Activated CD8-positive, alpha-beta T cell treated with anti-CD3 and anti-CD28 coated beads, Interleukin-2, amount 10 ng/mL, durations not matched to agents 7 days and 5 days (primary cell): ENCODE measurements at regions not wholly inside any gene's neighbourhood (a gene's known extent, or its start where the extent isn't known, plus 50 kb on each side); places are given as distances from the start of the nearest gene placed in this dataset.
"Not testable (repeated sequence)": the region's sequence is repeated elsewhere in the genome, so short reads cannot be mapped to it uniquely, and the experiment has no call there.

Source experiments
- ATAC-seq: fragments of 150-1000 bp; cut with Tn5 transposase; one replicate; pipeline ENCODE4 v1.10.0; 2021; ENCODE audit warnings: moderate library complexity
- CTCF ChIA-PET: fragments of 350-600 bp; sonication (Branson Sonifier 250); formaldehyde crosslinking; loops from one replicate; lab custom pipeline; 2021; ENCODE audit warnings: antibody characterized with exemption; lab: Charles Lee
- POLR2A ChIA-PET: fragments of 350-600 bp; sonication (Branson Sonifier 250); formaldehyde crosslinking; loops from one replicate; lab custom pipeline; 2021; ENCODE audit warnings: antibody characterized with exemption; lab: Charles Lee
- DNase-seq: peaks from one replicate; pipeline ENCODE4 v3.0.0-alpha.2; 2020
- H3K27ac Mint-ChIP-seq: one replicate; pipeline ENCODE4 v1.8.0; 2021; ENCODE audit warnings: mild to moderate bottlenecking, mixed read lengths
- H3K27me3 Mint-ChIP-seq: one replicate; pipeline ENCODE4 v1.8.0; 2021; ENCODE audit warnings: low read depth, mixed read lengths
- H3K36me3 Mint-ChIP-seq: one replicate; pipeline ENCODE4 v1.8.0; 2021; ENCODE audit warnings: low read depth, mixed read lengths
- H3K4me1 Mint-ChIP-seq: one replicate; pipeline ENCODE4 v1.8.0; 2021; ENCODE audit warnings: low read depth, mixed read lengths
- H3K4me3 Mint-ChIP-seq: one replicate; pipeline ENCODE4 v1.8.0; 2021; ENCODE audit warnings: mild to moderate bottlenecking, mixed read lengths
- H3K9me3 Mint-ChIP-seq: one replicate; pipeline ENCODE4 v1.8.0; 2022; ENCODE audit warnings: mixed read lengths; ENCODE audit not compliant: insufficient read depth

DNA sequence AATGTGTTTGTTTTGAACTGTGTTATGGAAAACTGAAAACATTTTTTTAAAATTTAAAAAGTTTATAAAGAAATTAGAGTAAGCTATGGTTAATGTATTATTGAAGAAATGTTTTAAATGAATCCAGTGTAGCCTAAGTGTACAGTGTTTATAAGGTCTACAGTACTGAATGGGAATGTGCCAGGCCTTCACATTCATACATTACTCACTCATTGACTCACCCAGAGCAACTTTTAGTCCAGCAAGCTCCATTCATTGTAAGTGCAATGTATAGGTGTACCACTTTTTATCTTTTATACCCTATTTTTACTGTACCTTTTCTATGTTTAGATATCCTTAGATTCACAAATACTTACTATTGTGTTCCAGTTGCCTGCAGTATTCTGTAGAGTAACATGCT is 215.1 kb upstream of the THUMPD2 start:
- ATAC-seq, result no peak
- no peaks in the 10 kb centered on the region for H3K36me3 Mint-ChIP-seq

DNA sequence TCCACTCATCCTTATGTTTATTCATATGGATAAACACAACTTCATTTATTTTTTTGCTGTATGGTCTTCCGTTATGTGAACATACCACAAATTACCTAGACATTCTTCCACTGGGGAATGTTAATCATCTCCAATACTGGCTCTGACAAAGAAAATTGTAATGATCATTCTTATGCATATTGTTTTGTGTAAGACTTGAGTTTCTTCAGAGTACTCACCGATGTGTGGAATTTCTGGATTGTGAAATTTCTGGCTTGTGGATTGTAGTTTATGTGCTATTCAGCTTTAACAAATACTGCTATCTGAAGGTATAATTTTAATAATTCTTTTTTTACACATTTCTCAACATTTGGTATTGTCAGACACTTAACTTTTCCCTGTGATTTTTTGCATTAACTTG is 212.2 kb upstream of the THUMPD2 start:
- H3K27me3 Mint-ChIP-seq, result no peaks in the 10 kb centered on the region
- CTCF ChIA-PET, result no interaction called here
- no peaks in the 10 kb centered on the region for H3K36me3 Mint-ChIP-seq
- no peak overlapping the region for H3K27ac Mint-ChIP-seq
- H3K4me1 Mint-ChIP-seq, result peaks cover 10% of the 10 kb centered on the region
- ATAC-seq, result no peak
- POLR2A ChIA-PET, result no interaction called here
- H3K9me3 Mint-ChIP-seq, result peaks cover 4% of the 10 kb centered on the region
- DNase-seq, result no peak
- no peak overlapping the region for H3K4me3 Mint-ChIP-seq

More for the DNA sequence above, 215.1 kb upstream of the THUMPD2 start:
- ChIA-PET CTCF (no interaction called here), POLR2A (no interaction called here)
- Mint-ChIP-seq H3K27me3 (no peaks in the 10 kb centered on the region), H3K9me3 (peaks cover 4% of the 10 kb centered on the region), H3K4me1 (peaks cover 15% of the 10 kb centered on the region), H3K4me3 (no peak overlapping the region), H3K27ac (no peak overlapping the region)
- DNase-seq, result no peak

DNA sequence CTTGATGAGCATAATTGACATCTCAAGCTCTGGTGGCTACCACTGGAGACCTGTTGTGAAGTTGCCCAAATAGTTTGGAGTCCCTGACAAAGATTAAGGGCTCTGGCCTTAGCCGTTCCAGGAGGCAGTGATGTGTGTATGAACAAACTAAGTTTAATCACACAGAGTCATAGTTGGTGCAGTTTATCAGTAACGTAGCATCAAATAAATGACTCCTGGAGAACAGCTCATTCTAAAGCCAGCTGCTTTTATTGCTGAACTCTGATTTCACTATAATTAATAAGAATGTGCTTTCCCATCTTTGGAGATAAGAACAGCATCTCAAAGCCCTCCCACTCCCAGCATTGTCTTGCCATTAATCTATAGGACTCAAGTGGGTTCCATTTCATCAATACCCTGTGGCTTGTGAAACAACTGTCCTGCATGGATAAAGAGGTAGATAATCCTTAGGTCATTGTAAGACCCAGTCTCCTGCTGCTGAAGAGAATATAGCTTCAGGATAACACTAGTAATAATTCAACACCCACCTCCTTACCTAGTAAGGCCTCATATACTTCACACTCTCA is 211.4 kb upstream of the THUMPD2 start:
- no peak overlapping the region for H3K27ac Mint-ChIP-seq
- peaks cover 4% of the 10 kb centered on the region for H3K4me1 Mint-ChIP-seq
- no peak for DNase-seq
- no peaks in the 10 kb centered on the region for H3K36me3 Mint-ChIP-seq
- ChIA-PET CTCF (no interaction called here), POLR2A (no interaction called here)
- no peaks in the 10 kb centered on the region for H3K27me3 Mint-ChIP-seq
- ATAC-seq, result no peak
- H3K4me3 Mint-ChIP-seq, result no peak overlapping the region
- H3K9me3 Mint-ChIP-seq, result no peaks in the 10 kb centered on the region

DNA sequence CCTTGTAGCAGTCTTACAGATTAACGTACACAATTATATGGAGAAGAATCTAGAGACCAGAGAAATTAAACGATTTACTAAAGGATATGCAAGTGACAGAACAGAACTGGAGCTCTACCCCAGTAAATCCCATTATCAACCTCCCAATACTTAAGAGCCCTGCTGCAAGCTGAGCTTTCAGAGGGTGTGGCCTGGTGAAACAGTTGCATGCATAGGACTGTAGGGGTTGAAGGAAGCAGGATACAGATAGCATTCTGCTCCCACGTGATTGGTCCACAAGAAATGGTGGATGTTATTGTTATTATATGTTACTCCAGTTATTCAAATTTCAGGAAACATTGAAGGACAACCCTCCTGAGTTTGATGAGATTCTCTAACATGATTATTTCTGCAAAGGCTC is 210.8 kb upstream of the THUMPD2 start:
- ATAC-seq (no peak), DNase-seq (no peak)
- Mint-ChIP-seq H3K27ac (no peak overlapping the region), H3K4me1 (peaks cover 2% of the 10 kb centered on the region), H3K36me3 (no peaks in the 10 kb centered on the region), H3K9me3 (no peaks in the 10 kb centered on the region), H3K27me3 (no peaks in the 10 kb centered on the region), H3K4me3 (no peak overlapping the region)
- POLR2A ChIA-PET, result no interaction called here
- CTCF ChIA-PET, result no interaction called here

DNA sequence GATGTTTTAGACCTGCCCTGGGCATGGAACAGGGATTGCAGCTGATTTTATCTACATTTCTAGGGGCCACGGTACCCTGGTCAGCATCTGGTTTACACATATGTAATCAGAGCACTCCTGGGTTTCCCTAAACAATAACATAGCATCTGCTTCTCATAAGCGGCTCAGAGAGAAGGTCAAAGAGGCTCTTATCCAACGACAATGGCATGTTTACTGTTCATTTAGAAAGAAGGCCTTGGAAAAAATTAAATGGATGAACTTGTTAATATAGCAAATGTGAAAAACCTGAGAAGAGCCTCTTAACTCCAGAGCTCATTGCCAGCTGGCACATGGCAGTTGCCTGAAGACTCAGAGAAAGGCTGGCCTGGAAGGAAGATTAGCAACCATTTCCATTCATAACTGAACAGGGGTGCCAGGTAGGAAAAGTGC is 202.8 kb upstream of the THUMPD2 start:
- Mint-ChIP-seq H3K9me3 (no peaks in the 10 kb centered on the region), H3K27me3 (no peaks in the 10 kb centered on the region), H3K4me1 (no peaks in the 10 kb centered on the region), H3K27ac (no peak overlapping the region), H3K36me3 (peaks cover 3% of the 10 kb centered on the region), H3K4me3 (no peak overlapping the region)
- ChIA-PET CTCF (no interaction called here), POLR2A (no interaction called here)
- no peak for DNase-seq
- no peak for ATAC-seq

DNA sequence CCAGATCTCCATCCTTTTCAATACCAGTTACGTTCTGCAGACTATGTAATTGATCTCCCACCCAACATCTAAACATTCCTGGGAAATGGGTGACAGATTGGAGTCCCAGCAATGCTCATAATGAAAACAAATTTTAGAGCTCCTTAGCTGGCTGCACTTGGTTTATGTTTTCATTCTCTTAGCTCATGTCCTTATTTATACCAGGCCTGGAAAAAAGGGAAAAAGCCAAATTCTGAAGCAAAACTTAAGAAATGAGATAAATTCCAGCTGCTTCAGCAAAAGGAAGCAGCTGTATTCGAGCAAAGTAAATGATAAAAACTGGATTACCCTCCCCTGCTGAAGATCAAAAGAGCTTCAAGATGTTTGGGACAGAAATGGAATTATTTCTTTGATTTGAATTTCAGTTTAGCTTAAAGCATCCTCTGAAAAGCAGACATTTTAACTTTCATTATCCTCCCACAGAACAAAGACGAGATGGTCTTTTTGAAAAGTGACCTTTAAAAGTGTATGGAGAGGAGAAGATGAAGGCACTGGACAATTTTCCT is 196.5 kb upstream of the THUMPD2 start:
- no peaks in the 10 kb centered on the region for H3K27me3 Mint-ChIP-seq
- no peaks in the 10 kb centered on the region for H3K36me3 Mint-ChIP-seq

DNA sequence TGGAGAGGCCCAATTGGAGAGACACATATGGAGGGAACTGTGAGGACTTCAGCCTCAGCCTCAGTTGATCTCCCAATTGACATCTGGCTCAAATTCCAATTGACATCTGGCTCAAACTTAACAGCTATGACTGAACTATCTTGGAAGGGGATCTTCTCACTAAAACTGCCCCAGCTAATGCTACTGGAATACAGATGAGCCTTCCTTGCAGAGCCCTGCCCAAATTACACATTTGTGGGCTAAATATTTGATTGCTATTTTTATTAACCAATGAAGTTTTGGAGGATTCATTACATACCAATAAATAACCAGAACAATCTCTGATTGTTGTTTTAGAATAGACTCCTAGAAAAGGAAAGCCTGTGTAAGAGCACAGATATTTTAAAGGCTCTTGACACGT is 189.0 kb upstream of the THUMPD2 start:
- H3K36me3 Mint-ChIP-seq, result no peaks in the 10 kb centered on the region
- ATAC-seq (no peak), DNase-seq (no peak)
- H3K9me3 Mint-ChIP-seq, result no peaks in the 10 kb centered on the region
- H3K27me3 Mint-ChIP-seq, result no peaks in the 10 kb centered on the region
- no peak overlapping the region for H3K4me3 Mint-ChIP-seq
- POLR2A ChIA-PET, result no interaction called here
- H3K4me1 Mint-ChIP-seq, result peaks cover 2% of the 10 kb centered on the region
- CTCF ChIA-PET, result no interaction called here
- H3K27ac Mint-ChIP-seq, result no peak overlapping the region

More for the DNA sequence above, 196.5 kb upstream of the THUMPD2 start:
- peaks cover 5% of the 10 kb centered on the region for H3K9me3 Mint-ChIP-seq
- no peak overlapping the region for H3K4me3 Mint-ChIP-seq
- CTCF ChIA-PET, result no interaction called here
- H3K27ac Mint-ChIP-seq, result no peak overlapping the region
- peaks cover 2% of the 10 kb centered on the region for H3K4me1 Mint-ChIP-seq
- ATAC-seq (no peak), DNase-seq (no peak)
- POLR2A ChIA-PET, result no interaction called here

DNA sequence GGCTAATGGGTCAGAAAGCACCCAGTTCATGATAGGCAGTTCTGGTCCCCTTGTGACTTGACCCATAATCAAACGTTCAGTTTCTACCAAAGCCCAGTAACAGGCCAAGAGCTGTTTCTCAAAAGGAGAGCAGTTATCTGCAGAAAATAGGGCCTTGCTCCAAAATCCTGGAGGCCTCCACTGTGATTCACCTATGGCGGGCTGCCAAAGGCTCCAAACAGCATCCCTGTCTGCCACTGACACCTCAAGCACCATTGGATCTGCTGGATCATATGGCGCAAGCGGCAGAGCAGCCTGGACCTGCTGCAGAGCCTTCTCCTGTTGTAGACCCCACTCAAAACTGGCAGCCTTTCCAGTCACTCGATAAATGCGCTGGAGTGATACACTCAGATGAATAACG is 181.6 kb upstream of the THUMPD2 start:
- H3K4me3 Mint-ChIP-seq, H3K36me3 Mint-ChIP-seq, H3K27ac Mint-ChIP-seq, POLR2A ChIA-PET, H3K27me3 Mint-ChIP-seq, ATAC-seq, CTCF ChIA-PET, H3K9me3 Mint-ChIP-seq, H3K4me1 Mint-ChIP-seq, DNase-seq: not testable (repeated sequence)

DNA sequence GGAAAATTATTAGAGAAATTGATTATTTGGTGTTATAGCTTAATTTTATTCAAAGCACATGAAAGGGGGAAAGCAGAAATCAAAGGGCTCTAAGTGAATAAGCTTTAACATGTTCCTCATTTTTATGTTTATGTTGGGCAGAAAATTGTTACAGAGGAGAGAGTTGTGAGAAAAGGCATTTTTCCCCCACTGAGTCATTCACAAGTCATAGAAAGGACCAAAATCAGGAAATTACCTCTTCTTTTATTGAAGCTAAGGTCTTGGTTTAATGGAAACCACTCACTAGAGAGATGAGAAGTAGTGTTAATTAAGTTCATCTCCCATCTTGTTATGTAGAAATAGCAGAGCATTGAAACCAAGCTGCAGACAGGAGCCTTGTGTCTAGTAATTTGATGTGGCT is 175.3 kb upstream of the THUMPD2 start:
- ChIA-PET CTCF (no interaction called here), POLR2A (no interaction called here)
- Mint-ChIP-seq H3K36me3 (no peaks in the 10 kb centered on the region), H3K4me3 (no peak overlapping the region), H3K9me3 (no peaks in the 10 kb centered on the region), H3K27ac (no peak overlapping the region), H3K27me3 (no peaks in the 10 kb centered on the region), H3K4me1 (no peaks in the 10 kb centered on the region)
- DNase-seq (no peak), ATAC-seq (no peak)

DNA sequence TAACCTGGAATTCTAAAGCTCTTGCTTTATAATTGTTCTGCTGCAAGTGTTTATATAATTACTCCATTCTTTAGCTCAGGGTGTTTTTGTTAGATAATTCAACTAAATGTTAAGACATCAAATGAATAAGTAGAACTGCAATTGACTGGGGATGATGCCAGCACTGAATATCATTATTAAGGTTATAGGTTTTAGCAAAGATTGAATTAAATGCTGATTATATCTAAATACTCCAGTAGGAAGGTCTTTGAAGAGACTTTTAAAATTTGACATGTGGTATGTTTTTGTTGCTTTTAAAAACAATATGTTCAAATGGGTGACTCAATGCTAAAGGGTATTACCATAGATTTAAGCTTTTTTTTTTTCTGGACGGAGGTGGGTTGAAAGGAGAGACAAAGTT is 170.1 kb upstream of the THUMPD2 start:
- Mint-ChIP-seq H3K27me3 (no peaks in the 10 kb centered on the region), H3K36me3 (no peaks in the 10 kb centered on the region)
- CTCF ChIA-PET, result interaction anchor here (1.2 kb wide), 1 partner anchor 36 kb away, joined by 3 read pairs; no protein-coding TSS in a partner anchor

DNA sequence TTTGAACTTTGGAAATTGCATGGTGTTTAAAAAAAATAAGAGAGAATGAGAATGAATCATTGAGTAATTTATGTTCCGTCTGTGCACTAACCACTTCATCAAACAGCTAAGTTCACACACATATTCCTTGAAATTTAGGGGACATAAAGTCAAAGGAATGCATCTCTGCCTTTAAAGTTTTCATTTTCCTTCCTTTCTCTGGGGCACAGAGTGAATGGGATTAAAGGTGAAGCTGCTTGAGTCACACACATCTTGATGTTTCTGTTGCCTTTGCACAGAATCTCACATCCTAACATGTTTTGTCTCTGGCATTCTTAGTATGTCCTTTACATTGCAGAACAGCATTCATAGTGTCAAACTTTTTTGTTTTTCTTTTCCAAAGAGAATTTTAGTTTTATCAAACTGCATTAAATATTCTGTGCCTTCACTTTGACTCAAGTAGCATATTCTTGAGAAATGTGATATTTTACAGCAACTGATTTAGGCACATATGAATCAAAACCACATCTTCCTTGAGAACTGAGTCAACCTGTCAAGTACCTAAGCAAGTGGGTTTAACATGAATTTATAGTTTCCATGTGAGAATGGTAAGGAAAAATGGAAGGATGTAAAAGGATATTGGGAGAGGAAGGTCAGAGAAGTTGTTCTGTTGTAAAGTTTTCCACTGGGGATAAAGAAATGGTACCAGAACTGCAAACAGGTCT is 169.1 kb upstream of the THUMPD2 start:
- no peak overlapping the region for H3K4me3 Mint-ChIP-seq
- no peaks in the 10 kb centered on the region for H3K9me3 Mint-ChIP-seq
- DNase-seq, result no peak
- peaks cover 13% of the 10 kb centered on the region for H3K4me1 Mint-ChIP-seq
- no peak for ATAC-seq
- H3K27ac Mint-ChIP-seq, result no peak overlapping the region
- ChIA-PET POLR2A (no interaction called here), CTCF (interaction anchor here (1.2 kb wide), 1 partner anchor 35 kb away, joined by 3 read pairs; no protein-coding TSS in a partner anchor)
- H3K36me3 Mint-ChIP-seq, result peaks cover under 1% of the 10 kb centered on the region
- H3K27me3 Mint-ChIP-seq, result no peaks in the 10 kb centered on the region

More for the DNA sequence above, 170.1 kb upstream of the THUMPD2 start:
- H3K4me3 Mint-ChIP-seq, result no peak overlapping the region
- H3K9me3 Mint-ChIP-seq, result no peaks in the 10 kb centered on the region
- no peak overlapping the region for H3K27ac Mint-ChIP-seq
- peaks cover 11% of the 10 kb centered on the region for H3K4me1 Mint-ChIP-seq
- POLR2A ChIA-PET, result no interaction called here
- DNase-seq, result no peak
- no peak for ATAC-seq

DNA sequence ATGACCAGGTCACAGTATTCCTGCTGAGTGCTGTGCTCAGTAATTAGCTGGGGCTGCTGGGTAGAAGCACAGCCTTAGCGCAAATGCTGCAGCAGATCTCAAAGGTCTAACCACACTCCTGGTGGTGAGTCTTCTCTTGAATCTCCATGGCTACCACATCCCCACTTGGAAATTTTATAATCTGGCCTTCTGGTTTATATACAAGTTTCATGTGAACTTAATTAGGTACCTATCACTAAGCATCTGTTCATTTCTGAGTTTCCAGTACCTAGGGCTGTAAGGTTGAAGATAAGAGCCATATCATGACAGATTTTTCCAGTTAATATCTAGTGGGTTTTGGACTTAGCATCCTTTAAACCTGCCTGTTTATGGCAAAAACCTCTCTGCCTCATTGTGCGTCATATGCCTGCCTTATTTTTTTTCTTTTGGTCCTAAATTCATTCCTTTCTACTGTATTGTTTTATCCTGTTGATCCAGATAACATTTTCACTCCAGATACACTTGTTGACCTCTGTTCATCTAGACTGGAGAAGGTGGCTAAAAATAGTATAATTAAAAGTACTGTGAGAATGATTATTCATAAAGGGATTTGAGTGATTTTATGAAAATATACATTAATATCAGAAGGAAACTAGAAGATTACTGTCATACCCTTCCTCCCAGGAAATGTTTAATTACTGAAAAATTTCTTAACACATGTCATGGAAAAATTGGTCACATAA is 168.4 kb upstream of the THUMPD2 start:
- ATAC-seq, result no peak
- no peak overlapping the region for H3K27ac Mint-ChIP-seq
- peaks cover 16% of the 10 kb centered on the region for H3K4me1 Mint-ChIP-seq
- DNase-seq, result no peak
- ChIA-PET POLR2A (no interaction called here), CTCF (no interaction called here)
- peaks cover 3% of the 10 kb centered on the region for H3K36me3 Mint-ChIP-seq
- H3K9me3 Mint-ChIP-seq, result no peaks in the 10 kb centered on the region
- no peaks in the 10 kb centered on the region for H3K27me3 Mint-ChIP-seq
- no peak overlapping the region for H3K4me3 Mint-ChIP-seq
